Retinal pigment epithelial cell (primary cell): ENCODE measurements at regions not wholly inside any gene's neighbourhood (a gene's known extent, or its start where the extent isn't known, plus 50 kb on each side); places are given as distances from the start of the nearest gene placed in this dataset.

Experiments
- DNase-seq: peaks from one replicate; pipeline ENCODE4 v3.0.0-alpha.2; 2010; ENCODE audit warnings: low read depth
- H3K4me3 ChIP-seq: 2 replicates; pipeline ENCODE4 v1.5.1; 2011; ENCODE audit warnings: mild to moderate bottlenecking, low read length, control low read depth, moderate library complexity
- TF ChIP-seq, protein P1 (sequence below): conservative IDR thresholded peaks from 2 replicates; pipeline ENCODE4 v1.5.1; 2011; ENCODE audit warnings: low read depth, low read length, control low read depth, inconsistent platforms

DNA sequence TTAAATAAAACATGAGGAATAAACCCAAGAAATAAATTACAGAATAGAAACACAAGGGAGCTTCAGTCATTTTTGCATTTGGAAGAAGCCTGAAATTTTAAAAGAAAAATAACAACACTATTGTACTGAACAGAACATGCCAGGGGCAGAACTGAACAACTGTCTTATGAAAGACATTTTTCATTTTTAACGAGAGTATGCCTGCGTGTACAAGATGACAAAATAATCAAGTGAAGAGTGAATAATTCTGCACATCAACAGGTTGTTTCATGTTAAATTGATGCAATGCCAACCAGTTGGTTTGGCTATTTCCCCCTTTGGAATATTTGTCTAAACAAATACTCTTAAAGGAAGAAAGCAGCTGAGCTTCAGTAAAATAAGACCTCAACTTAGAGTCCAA is 103.3 kb upstream of the BTG1 start:
- TF ChIP-seq, protein P1, sequence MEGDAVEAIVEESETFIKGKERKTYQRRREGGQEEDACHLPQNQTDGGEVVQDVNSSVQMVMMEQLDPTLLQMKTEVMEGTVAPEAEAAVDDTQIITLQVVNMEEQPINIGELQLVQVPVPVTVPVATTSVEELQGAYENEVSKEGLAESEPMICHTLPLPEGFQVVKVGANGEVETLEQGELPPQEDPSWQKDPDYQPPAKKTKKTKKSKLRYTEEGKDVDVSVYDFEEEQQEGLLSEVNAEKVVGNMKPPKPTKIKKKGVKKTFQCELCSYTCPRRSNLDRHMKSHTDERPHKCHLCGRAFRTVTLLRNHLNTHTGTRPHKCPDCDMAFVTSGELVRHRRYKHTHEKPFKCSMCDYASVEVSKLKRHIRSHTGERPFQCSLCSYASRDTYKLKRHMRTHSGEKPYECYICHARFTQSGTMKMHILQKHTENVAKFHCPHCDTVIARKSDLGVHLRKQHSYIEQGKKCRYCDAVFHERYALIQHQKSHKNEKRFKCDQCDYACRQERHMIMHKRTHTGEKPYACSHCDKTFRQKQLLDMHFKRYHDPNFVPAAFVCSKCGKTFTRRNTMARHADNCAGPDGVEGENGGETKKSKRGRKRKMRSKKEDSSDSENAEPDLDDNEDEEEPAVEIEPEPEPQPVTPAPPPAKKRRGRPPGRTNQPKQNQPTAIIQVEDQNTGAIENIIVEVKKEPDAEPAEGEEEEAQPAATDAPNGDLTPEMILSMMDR: no peak
- H3K4me3 ChIP-seq: no peak overlapping the region
- no peak for DNase-seq

DNA sequence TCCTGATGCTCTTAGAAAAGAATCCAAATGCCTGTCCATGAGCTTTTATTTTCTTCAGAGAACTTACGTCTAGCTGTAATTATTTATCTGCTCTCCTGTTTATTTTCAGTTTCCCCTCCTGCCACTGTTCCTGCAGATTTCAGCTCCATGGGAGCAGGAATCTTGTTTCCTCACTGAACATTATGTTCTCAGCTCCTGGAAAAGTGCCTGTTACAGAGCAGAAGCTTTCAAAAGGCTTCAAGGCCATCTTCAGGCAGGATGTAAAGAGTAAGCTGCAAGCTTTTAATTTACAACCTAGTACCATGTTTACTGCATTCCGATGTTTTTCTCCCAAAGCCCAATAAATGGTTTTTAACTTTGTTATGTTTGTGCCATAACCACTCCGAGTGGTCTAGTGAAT is 98.4 kb upstream of the BTG1 start:
- DNase-seq: no peak
- H3K4me3 ChIP-seq: no peak overlapping the region
- TF ChIP-seq, protein P1: no peak

DNA sequence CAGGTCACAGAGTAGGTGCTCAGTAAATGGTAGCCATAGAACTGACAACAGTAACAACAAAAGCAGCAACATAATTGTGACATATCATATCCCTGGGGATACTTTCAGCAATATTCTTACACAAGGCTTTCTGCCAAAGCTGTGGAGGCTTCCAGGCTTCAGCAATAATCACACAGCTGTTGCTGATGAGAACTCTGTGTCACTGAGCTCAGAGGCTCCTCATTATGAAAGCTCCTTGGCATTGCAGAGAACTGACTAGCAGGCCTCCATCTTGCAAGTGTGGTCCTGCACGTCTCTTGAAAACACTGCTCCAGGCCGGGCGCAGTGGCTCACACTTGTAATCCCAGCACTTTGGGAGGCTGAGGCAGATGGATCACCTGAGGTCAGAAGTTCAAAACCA is 97.3 kb upstream of the BTG1 start:
- DNase-seq: no peak
- TF ChIP-seq, protein P1: no peak
- no peak overlapping the region for H3K4me3 ChIP-seq

DNA sequence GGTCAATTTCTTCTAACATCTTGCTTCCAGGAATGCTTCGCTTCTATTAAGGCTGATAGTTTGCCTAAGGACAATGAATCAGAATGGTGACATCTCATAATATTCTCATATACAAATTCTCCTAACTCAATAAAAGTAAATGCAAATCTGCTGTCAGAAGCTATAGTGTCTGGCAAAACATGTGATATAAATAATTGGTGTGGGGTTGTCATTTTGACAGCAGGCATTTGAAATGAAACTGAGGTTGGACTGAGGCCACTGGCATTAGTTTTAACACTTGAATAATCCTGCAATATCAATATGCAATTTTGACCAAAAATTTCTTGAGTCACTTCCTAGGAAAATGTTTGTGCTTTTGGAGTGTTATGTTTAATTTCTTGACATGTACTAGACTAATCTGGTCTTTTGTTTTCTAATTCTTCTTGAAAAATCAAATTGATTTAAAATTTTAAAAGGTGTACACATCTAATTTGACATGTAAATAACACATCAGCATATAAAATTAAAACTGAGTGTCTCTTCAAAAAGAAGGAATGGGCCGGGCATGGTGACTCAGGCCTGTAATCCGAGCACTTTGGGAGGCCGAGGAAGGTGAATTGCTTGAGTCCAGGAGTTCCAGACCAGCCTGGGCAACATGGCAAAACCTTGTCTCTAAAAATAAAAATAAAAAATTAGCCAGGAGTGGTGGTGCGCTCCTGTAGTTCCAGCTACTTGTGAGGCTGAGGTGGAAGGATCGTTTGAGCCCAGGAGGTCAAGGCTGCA is 92.3 kb upstream of the BTG1 start:
- no peak overlapping the region for H3K4me3 ChIP-seq
- TF ChIP-seq, protein P1: no peak
- DNase-seq: no peak

DNA sequence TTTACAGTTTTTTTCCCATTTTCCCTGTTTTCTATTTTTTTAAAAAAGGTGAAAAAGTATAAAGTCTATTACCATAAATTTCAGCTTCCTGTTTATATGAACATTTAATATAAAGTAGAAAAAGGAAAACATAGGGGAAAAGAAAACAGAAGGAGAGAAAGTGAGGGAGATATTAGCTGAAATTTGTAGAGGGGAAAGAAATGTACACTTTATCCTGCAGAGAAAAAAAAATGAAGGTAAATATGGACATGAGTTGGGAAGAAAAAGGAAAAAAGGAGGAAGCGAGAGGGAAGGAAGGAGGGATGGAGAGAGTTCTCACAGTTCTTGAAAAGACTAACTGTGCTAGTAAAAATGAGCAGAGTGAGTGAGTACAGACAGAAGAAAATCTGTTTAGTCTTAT is 91.6 kb upstream of the BTG1 start:
- TF ChIP-seq, protein P1: no peak
- no peak for DNase-seq
- no peak overlapping the region for H3K4me3 ChIP-seq

DNA sequence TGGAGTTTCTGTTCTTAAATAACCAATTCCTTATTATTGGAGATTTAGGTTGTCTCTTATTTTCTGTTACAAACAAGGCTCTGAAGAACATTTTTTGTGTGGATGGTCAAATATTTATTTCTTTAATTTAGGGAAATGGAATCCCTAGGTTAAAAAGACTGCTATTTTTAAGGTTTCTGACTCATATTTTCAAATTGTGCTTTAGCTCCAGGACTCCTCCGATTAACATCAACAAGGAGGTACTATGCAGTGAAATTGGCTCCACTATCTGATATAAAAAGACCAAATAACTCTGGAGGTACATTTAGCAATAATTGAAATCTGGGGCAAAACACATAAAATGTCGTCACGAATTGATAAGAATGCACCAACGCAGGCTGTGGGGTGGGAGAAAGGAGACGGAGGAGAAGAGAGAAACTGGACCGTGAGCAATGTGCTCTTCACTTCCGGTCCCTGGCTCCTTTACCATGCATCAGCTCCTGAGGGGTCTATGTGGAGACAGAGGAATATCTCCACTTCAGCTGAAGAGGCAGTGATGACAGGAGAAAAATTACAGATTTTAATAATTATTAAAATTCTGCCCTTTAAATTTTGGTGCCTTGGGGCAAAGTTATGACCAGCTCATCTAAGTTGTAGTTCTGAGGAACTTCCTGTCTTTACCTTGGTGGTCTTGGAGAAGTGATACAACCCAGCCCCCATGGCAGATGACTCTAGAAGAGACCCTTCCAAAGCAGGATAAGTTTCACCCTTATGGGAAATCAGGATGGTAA is 90.2 kb upstream of the BTG1 start:
- DNase-seq: no peak
- H3K4me3 ChIP-seq: no peak overlapping the region
- TF ChIP-seq, protein P1: no peak

DNA sequence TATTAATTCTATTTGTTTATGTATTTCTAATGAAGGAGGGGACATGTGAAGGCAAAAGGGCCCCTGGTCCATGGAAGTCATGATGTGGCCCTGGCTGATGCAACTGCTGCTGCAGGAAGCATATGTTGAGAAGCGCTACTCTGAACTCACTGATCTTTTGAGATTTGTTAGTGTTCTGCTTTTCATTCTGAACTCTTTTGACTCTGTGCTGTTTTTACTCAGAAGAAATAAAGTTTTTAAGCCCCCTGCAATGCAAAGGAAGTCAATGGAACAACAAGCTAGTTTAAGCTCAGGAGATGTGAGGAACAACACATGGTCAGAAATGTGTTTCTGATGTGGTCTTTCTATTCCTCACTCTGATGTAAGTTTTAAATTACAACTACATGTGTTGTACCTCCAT is 88.9 kb upstream of the BTG1 start:
- H3K4me3 ChIP-seq: no peak overlapping the region
- TF ChIP-seq, protein P1: no peak
- no peak for DNase-seq
